Heart right ventricle (tissue), 16 donors: ENCODE measurements at regions not wholly inside any gene's neighbourhood (a gene's known extent, or its start where the extent isn't known, plus 50 kb on each side); places are given as distances from the start of the nearest gene placed in this dataset.
"Not testable (repeated sequence)": the region's sequence is repeated elsewhere in the genome, so short reads cannot be mapped to it uniquely, and the experiment has no call there.

Experiments used
- ATAC-seq, 8 donors: fragments of 200-7000 bp; cut with Tn5 transposase; one replicate each; pipeline ENCODE4 v1.9.1; 2020; ENCODE audit warnings: mild to moderate bottlenecking in 8 of 8, moderate library complexity in 8 of 8, moderate number of reproducible peaks in 1 of 8
- DNase-seq, 2 donors: peaks; one replicate each; pipeline ENCODE4 v3.0.0-alpha.2; 2020
- H3K27ac ChIP-seq, 10 donors: fragments of 200-600 bp; sonication (generic) in 2 of 10; one replicate each; pipeline versions ENCODE4 v1.5.0 to v1.8.0; 2020 to 2022; ENCODE audit warnings: mild to moderate bottlenecking in 3 of 10
- H3K27me3 ChIP-seq, 7 donors: fragments of 200-600 bp; one replicate each; pipeline ENCODE4 v1.8.0; 2021 to 2022; ENCODE audit warnings: mild to moderate bottlenecking in 2 of 7
- H3K36me3 ChIP-seq, 9 donors: fragments of 200-600 bp; sonication (generic) in 1 of 9; one replicate each; pipeline versions ENCODE4 v1.5.0 to v1.8.0; 2020 to 2022; ENCODE audit warnings: mild to moderate bottlenecking in 2 of 9
- H3K4me1 ChIP-seq, 9 donors: fragments of 200-600 bp; sonication (generic) in 1 of 9; one replicate each; pipeline versions ENCODE4 v1.5.0 to v1.8.0; 2020 to 2022; ENCODE audit warnings: mild to moderate bottlenecking in 4 of 9
- H3K4me3 ChIP-seq, 10 donors: fragments of 200-600 bp; sonication (generic) in 2 of 10; one replicate each; pipeline versions ENCODE4 v1.5.0 to v1.8.0; 2020 to 2022; ENCODE audit warnings: mild to moderate bottlenecking in 7 of 10, moderate library complexity in 2 of 10
- H3K9me3 ChIP-seq, 11 donors: fragments of 200-600 bp in 10 of 11; sonication (generic) in 2 of 11; one replicate each; pipeline versions ENCODE4 v1.5.0 to v1.8.0; 2013 to 2022; ENCODE audit warnings: mild to moderate bottlenecking in 2 of 11, control low read depth in 1 of 11, moderate library complexity in 1 of 11
- WGBS, 2 donors: extraction: QIAGEN DNeasy Blood & Tissue Kit; methylation state at CpG; one replicate each; pipeline ENCODE4 v1.1.7; 2013; ENCODE audit warnings: inconsistent platforms in 1 of 2; 5-methylcytosine and 5-hydroxymethylcytosine counted together
- intact Hi-C, 10 donors: fragments of 100-400 bp; cut with DNase I; formaldehyde crosslinking; loops; one replicate each; pipeline versions ENCODE4 v1.11.1 to v1.14.2; 2022
- TF ChIP-seq, protein P1 (sequence below), 9 donors: fragments of 200-600 bp; sonication (generic) in 2 of 9; IDR thresholded peaks; one replicate each; pipeline versions ENCODE4 v1.5.0 to v1.8.0; 2021 to 2022; ENCODE audit warnings: antibody characterized with exemption in 9 of 9, mild to moderate bottlenecking in 5 of 9, moderate library complexity in 1 of 9
- donor health status: Arrhythmogenic right ventricular cardiomyopathy.
- donor health status: ischemic (EF 13 %, LVEDD 7.1; RV severe dilation, severe dysfunction).
- donor health status: healthy with polysubstance abuse.
- donor health status: DM: no; HTN: yes; CAD: no.
- donor health status: DM: no; HTN: no; CAD: no.
- donor health status: ischemic (EF 25% LVEDD 6.9; RV normal size, moderate dysfunction).
- donor health status: ischemic (EF 25% LVEDD 5.7; RV mildly dilated, moderate dysfunction).
- donor health status: healthy.
- donor health status: DM: yes; HTN: yes; CAD: no.
- donor health status: Ischemic cardiomyopathy.
- donor health status: ischemic (EF 35%, LVEDD 5.7; RV mildly dilated, moderate dysfunction).
- donor health status: nonischemic (EF 11% LVEDD 7.7; RV severe dilation, severe dysfunction).
- donor health status: DM: yes; HTN: yes; CAD: no.
- donor health status: PGD.
- donor health status: ischemic (EF 29% LVEDD 5.4; RV normal size, mild dysfunction).
- donor health status: nonischemic (EF 23%, LVEDD 6.1; RV moderate dilation, normal function).

DNA sequence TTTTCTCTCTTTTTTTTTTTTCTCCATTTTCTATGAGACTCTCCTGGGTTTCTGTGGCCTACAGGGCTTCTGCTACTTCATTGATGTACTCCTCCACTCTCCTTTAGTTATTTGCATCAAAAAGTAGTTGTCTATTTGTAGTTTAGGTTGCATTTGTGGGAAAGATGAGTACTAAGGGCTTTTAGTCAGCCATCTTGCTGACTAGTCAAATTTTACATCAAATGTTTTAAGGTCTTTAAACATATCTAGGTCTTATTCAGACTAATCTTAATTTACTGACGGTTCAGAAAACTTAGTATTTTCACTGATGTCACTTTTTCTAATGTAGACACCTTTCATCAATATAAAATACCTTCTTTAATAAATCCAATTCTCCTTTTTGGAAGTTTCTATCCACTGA is 871.0 kb downstream of the PLOD2 start:
- TF ChIP-seq, protein P1, sequence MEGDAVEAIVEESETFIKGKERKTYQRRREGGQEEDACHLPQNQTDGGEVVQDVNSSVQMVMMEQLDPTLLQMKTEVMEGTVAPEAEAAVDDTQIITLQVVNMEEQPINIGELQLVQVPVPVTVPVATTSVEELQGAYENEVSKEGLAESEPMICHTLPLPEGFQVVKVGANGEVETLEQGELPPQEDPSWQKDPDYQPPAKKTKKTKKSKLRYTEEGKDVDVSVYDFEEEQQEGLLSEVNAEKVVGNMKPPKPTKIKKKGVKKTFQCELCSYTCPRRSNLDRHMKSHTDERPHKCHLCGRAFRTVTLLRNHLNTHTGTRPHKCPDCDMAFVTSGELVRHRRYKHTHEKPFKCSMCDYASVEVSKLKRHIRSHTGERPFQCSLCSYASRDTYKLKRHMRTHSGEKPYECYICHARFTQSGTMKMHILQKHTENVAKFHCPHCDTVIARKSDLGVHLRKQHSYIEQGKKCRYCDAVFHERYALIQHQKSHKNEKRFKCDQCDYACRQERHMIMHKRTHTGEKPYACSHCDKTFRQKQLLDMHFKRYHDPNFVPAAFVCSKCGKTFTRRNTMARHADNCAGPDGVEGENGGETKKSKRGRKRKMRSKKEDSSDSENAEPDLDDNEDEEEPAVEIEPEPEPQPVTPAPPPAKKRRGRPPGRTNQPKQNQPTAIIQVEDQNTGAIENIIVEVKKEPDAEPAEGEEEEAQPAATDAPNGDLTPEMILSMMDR (IDR thresholded peaks at IDR 0.05), result no peak
- no peak overlapping the region for H3K4me3 ChIP-seq
- H3K27ac ChIP-seq, result no peak overlapping the region
- 79 to 88% methylated on average over 1 of the region's 1 CpG for WGBS, 2 donors
- no peaks in the 10 kb centered on the region for H3K27me3 ChIP-seq
- DNase-seq (no peak), ATAC-seq (no peak)
- H3K4me1 ChIP-seq, result no peaks in the 10 kb centered on the region
- intact Hi-C loops, result no loop called here
- H3K36me3 ChIP-seq, result no peaks in the 10 kb centered on the region
- H3K9me3 ChIP-seq, result peaks cover 0 to 17% (median 0%) of the 10 kb centered on the region in 11 donors

DNA sequence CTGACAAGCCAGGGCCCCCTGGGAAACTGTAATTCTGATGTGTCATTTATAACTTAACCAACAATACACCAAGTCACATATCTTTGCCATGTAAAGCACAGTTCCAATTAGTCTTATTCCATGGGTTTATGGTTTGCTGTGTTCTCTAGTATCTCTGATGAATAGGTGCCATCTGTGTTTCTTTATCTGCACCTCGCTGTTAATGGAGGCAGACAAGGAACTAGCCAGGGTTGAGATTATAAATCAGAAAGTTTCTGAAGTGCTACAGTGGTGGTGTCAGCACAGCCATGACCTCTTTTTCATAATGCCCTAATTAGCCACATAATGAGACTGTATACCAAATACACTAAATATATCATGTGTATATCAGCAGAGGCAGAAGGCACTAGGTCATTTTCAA is 866.4 kb downstream of the PLOD2 start:
- H3K9me3 ChIP-seq, result peaks cover 0 to 5% (median 0%) of the 10 kb centered on the region in 11 donors
- no peaks in the 10 kb centered on the region for H3K27me3 ChIP-seq
- no peak overlapping the region for H3K27ac ChIP-seq
- H3K36me3 ChIP-seq, result no peaks in the 10 kb centered on the region
- DNase-seq (no peak), ATAC-seq (no peak)
- 28 to 35% methylated on average over 1 of the region's 1 CpG for WGBS, 2 donors
- intact Hi-C loops, result no loop called here
- TF ChIP-seq, protein P1 (IDR thresholded peaks at IDR 0.05), result no peak
- H3K4me3 ChIP-seq, result no peak overlapping the region
- H3K4me1 ChIP-seq, result no peaks in the 10 kb centered on the region

DNA sequence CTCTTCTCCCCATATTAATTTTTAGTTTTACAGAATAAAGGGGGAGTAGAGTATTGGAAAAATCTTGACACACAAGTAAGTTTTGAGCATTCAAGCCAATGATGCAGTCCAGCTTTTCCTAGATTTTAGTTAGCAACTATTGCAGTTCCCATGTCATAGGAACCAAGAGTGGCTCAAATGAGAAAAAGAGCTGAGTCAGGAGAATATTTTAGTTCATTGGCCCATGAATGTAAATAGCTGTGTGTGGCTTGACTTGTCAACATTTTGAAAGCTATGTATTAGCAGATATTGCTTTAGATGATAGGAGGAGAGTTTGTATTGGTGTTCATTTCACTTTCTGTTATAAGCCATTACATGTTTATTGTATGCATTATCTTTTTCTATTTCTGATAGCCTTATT is 853.7 kb downstream of the PLOD2 start:
- Histone ChIP-seq H3K9me3 (no peaks in the 10 kb centered on the region), H3K36me3 (no peaks in the 10 kb centered on the region), H3K4me3 (no peak overlapping the region), H3K4me1 (no peaks in the 10 kb centered on the region), H3K27ac (no peak overlapping the region), H3K27me3 (no peaks in the 10 kb centered on the region)
- DNase-seq (no peak), ATAC-seq (no peak)
- intact Hi-C loops, result no loop called here
- TF ChIP-seq, protein P1 (IDR thresholded peaks at IDR 0.05), result no peak

DNA sequence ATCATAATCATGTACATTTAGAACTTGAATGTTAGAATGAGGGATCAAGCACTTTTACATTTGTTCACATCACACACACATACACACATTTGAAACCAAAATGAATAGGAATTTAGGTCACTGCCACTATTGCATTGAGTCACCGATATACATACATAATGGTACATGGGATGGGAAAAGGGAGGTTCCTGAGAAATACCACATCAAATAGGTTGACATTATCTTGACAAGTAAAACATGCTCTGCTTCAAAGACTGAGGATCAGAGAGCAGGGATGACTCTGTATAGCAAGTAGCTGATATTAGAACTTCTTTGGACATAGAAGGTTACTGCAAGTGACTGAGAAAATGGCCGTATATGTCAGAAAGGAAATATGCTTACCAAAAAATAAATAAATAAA is 847.2 kb downstream of the PLOD2 start:
- H3K27ac ChIP-seq, result no peak overlapping the region
- WGBS, 2 donors, result 73 to 80% methylated on average over 2 of the region's 2 CpGs
- no peak for ATAC-seq

DNA sequence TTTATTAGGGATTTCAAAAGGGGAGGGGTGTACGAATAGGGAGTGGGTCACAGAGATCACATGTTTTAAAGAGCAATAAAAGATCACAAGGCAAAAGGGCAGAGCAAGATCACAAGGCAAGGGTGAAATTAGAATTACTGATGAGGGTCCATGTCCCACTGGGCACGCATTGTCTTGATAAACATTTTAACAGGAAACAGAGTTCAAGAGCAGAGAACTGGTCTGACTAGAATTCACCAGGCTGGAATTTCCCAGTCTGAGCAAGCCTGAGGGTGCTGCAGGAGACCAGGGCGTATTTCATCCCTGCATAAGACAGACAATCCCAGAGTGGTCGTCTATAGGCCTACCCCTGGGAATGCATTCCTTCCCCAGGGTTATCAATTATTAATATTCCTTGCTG is 844.7 kb downstream of the PLOD2 start:
- ATAC-seq, H3K4me3 ChIP-seq, DNase-seq, H3K36me3 ChIP-seq, H3K27ac ChIP-seq, intact Hi-C loops, H3K4me1 ChIP-seq, H3K27me3 ChIP-seq: not testable (repeated sequence)
- 69 to 70% methylated on average over 4 of the region's 4 CpGs for WGBS, 2 donors
- peaks cover 0 to 23% (median 0%) of the 10 kb centered on the region in 11 donors for H3K9me3 ChIP-seq

More for the DNA sequence above, 847.2 kb downstream of the PLOD2 start:
- DNase-seq, result no peak
- Histone ChIP-seq H3K4me3 (no peak overlapping the region), H3K27me3 (no peaks in the 10 kb centered on the region), H3K4me1 (no peaks in the 10 kb centered on the region), H3K9me3 (peaks cover 0 to 16% (median 0%) of the 10 kb centered on the region in 11 donors), H3K36me3 (no peaks in the 10 kb centered on the region)
- TF ChIP-seq, protein P1 (IDR thresholded peaks at IDR 0.05), result no peak
- intact Hi-C loops, result no loop called here
